ENCODE measurements at regions not wholly inside any gene's neighbourhood (a gene's known extent, or its start where the extent isn't known, plus 50 kb on each side); places are given as distances from the start of the nearest gene placed in this dataset.

GRCh38 chr4:71288875-71289274, 49.9 kb upstream of the SLC4A4 start:
- TF ChIP-seq CTCF (IDR thresholded peaks at IDR 0.05) = no peak
- no peak for TF ChIP-seq POLR2A (IDR thresholded peaks at IDR 0.05)
